T-cell (primary cell): ENCODE measurements at regions not wholly inside any gene's neighbourhood (a gene's known extent, or its start where the extent isn't known, plus 50 kb on each side); places are given as distances from the start of the nearest gene placed in this dataset.
"Not testable (repeated sequence)": the region's sequence is repeated elsewhere in the genome, so short reads cannot be mapped to it uniquely, and the experiment has no call there.

Experiments used
- ATAC-seq, 4 experiments: fragments of 200-7000 bp in 3 of 4; fragments of 150-1000 bp in 1 of 4; cut with Tn5 transposase; replicated peaks in 1 of 4; 1 replicate in 3 of 4; 2 replicates in 1 of 4; pipeline ENCODE4 v1.10.0; 2021; ENCODE audit warnings: moderate library complexity in 3 of 4, mild to moderate bottlenecking in 2 of 4, moderate number of reproducible peaks in 1 of 4
- CTCF ChIA-PET, 2 donors: fragments of 300-600 bp; sonication (Branson Sonifier 250); formaldehyde crosslinking; loops; one replicate each; lab custom pipeline; 2022; ENCODE audit warnings: antibody characterized with exemption in 2 of 2; lab: Charles Lee
- POLR2A ChIA-PET, 2 donors: fragments of 300-600 bp; sonication (Branson Sonifier 250); formaldehyde crosslinking; loops; one replicate each; lab custom pipeline; 2022; ENCODE audit warnings: antibody characterized with exemption in 2 of 2; lab: Charles Lee
- DNase-seq, 35 experiments: peaks; one replicate each; pipeline versions ENCODE4 v3.0.0 to v3.0.0-alpha.2; 2013 to 2023
- H3K27ac ChIP-seq: one replicate; pipeline ENCODE4 v1.5.1; 2013; ENCODE audit warnings: low read length
- H3K27me3 ChIP-seq, 2 experiments: replicated peaks in 1 of 2; 1 replicate in 1 of 2; 2 replicates in 1 of 2; pipeline versions ENCODE4 v1.6.1 to v1.7.0; 2013; ENCODE audit warnings: low read length in 1 of 2, mixed read lengths in 1 of 2; ENCODE audit not compliant: control insufficient read depth in 2 of 2, insufficient read depth in 2 of 2; ENCODE audit errors: extremely low read depth in 1 of 2
- H3K36me3 ChIP-seq, 2 donors: 1 replicate in 1 of 2; 2 replicates in 1 of 2; pipeline versions ENCODE4 v1.6.1 to v1.7.0; 2013; ENCODE audit warnings: low read length in 1 of 2; ENCODE audit not compliant: control insufficient read depth in 2 of 2, insufficient read depth in 1 of 2; ENCODE audit errors: extremely low read depth in 1 of 2
- H3K4me1 ChIP-seq, 2 experiments: 1 replicate in 1 of 2; 2 replicates in 1 of 2; pipeline versions ENCODE4 v1.6.1 to v1.7.0; 2013; ENCODE audit warnings: low read length in 2 of 2, mixed read lengths in 1 of 2; ENCODE audit not compliant: insufficient read depth in 2 of 2, control insufficient read depth in 1 of 2; ENCODE audit errors: extremely low read depth in 1 of 2
- H3K4me3 ChIP-seq, 2 donors: 1 replicate in 1 of 2; 2 replicates in 1 of 2; pipeline versions ENCODE4 v1.5.1 to v1.7.0; 2013; ENCODE audit warnings: mild to moderate bottlenecking in 2 of 2, low read length in 1 of 2, moderate library complexity in 1 of 2; ENCODE audit not compliant: control insufficient read depth in 1 of 2; ENCODE audit errors: extremely low read depth in 1 of 2
- H3K9me3 ChIP-seq: 2 replicates; pipeline ENCODE4 v1.7.0; 2013
- H3K27ac Mint-ChIP-seq, 2 donors: one replicate each; pipeline ENCODE4 v1.8.0; 2020 to 2021; ENCODE audit warnings: mild to moderate bottlenecking in 2 of 2, mixed read lengths in 2 of 2
- H3K27me3 Mint-ChIP-seq, 2 donors: one replicate each; pipeline ENCODE4 v1.8.0; 2021 to 2022; ENCODE audit warnings: mixed read lengths in 2 of 2
- H3K36me3 Mint-ChIP-seq: one replicate; pipeline ENCODE4 v1.8.0; 2021; ENCODE audit warnings: mixed read lengths
- H3K4me1 Mint-ChIP-seq, 3 donors: one replicate each; pipeline ENCODE4 v1.8.0; 2020 to 2022; ENCODE audit warnings: mixed read lengths in 3 of 3, mild to moderate bottlenecking in 1 of 3
- H3K4me3 Mint-ChIP-seq, 3 donors: one replicate each; pipeline ENCODE4 v1.8.0; 2020 to 2022; ENCODE audit warnings: mild to moderate bottlenecking in 3 of 3, mixed read lengths in 3 of 3, moderate library complexity in 3 of 3
- H3K9me3 Mint-ChIP-seq, 3 donors: one replicate each; pipeline ENCODE4 v1.8.0; 2020 to 2022; ENCODE audit warnings: mixed read lengths in 3 of 3
- WGBS: methylation state at CpG from one replicate; pipeline ENCODE4 v1.1.5; 2013; ENCODE audit warnings: missing lambda C conversion rate; ENCODE audit not compliant: insufficient coverage; 5-methylcytosine and 5-hydroxymethylcytosine counted together

- Mint-ChIP-seq H3K27ac (no peak overlapping the region), H3K36me3 (no peaks in the 10 kb centered on the region), H3K27me3 (no peaks in the 10 kb centered on the region), H3K4me3 (no peak overlapping the region), H3K4me1 (no peaks in the 10 kb centered on the region), H3K9me3 (peaks cover 0 to 9% (median 0%) of the 10 kb centered on the region in 3 donors)
- Histone ChIP-seq H3K4me3 (no peak overlapping the region), H3K27ac (no peak overlapping the region), H3K4me1 (no peaks in the 10 kb centered on the region), H3K9me3 (no peaks in the 10 kb centered on the region), H3K36me3 (no peaks in the 10 kb centered on the region), H3K27me3 (no peaks in the 10 kb centered on the region)
- WGBS = 57% methylated on average over 1 of the region's 1 CpG
- ATAC-seq = no peak
- no peak for DNase-seq
- ChIA-PET POLR2A (no interaction called here), CTCF (no interaction called here)
Measured at GRCh38 chr12:126963825-126964224, 1303.1 kb upstream of the TMEM132C start.

GRCh38 chr12:126966498-126966897 is 1300.5 kb upstream of the TMEM132C start:
- Histone ChIP-seq H3K4me3 (no peak overlapping the region), H3K9me3 (no peaks in the 10 kb centered on the region), H3K36me3 (no peaks in the 10 kb centered on the region), H3K27ac (no peak overlapping the region), H3K4me1 (no peaks in the 10 kb centered on the region), H3K27me3 (no peaks in the 10 kb centered on the region)
- no peaks in the 10 kb centered on the region for H3K4me1 Mint-ChIP-seq
- H3K27me3 Mint-ChIP-seq = no peaks in the 10 kb centered on the region
- ChIA-PET POLR2A (no interaction called here), CTCF (no interaction called here)
- H3K9me3 Mint-ChIP-seq = peaks cover 0 to 6% (median 0%) of the 10 kb centered on the region in 3 donors
- H3K36me3 Mint-ChIP-seq = no peaks in the 10 kb centered on the region
- no peak overlapping the region for H3K27ac Mint-ChIP-seq
- H3K4me3 Mint-ChIP-seq = no peak overlapping the region
- no peak for ATAC-seq
- no CpG with 5 or more reads among the region's 3 CpGs for WGBS
- DNase-seq = no peak

- H3K27ac Mint-ChIP-seq = no peak overlapping the region
- H3K36me3 Mint-ChIP-seq = no peaks in the 10 kb centered on the region
- H3K27ac ChIP-seq = no peak overlapping the region
- 76% methylated on average over 3 of the region's 5 CpGs for WGBS
- ATAC-seq (no peak), DNase-seq (no peak)
- ChIA-PET POLR2A (no interaction called here), CTCF (no interaction called here)
- peaks cover 0 to 6% (median 0%) of the 10 kb centered on the region in 3 donors for H3K9me3 Mint-ChIP-seq
- H3K4me1 Mint-ChIP-seq = no peaks in the 10 kb centered on the region
- no peaks in the 10 kb centered on the region for H3K27me3 Mint-ChIP-seq
- no peaks in the 10 kb centered on the region for H3K9me3 ChIP-seq
- no peak overlapping the region for H3K4me3 Mint-ChIP-seq
- no peaks in the 10 kb centered on the region for H3K4me1 ChIP-seq
- H3K27me3 ChIP-seq = no peaks in the 10 kb centered on the region
- H3K4me3 ChIP-seq = no peak overlapping the region
- H3K36me3 ChIP-seq = no peaks in the 10 kb centered on the region
Measured at GRCh38 chr12:126967152-126967551, 1299.8 kb upstream of the TMEM132C start.

GRCh38 chr12:126974779-126975178 is 1292.2 kb upstream of the TMEM132C start:
- Histone ChIP-seq H3K36me3 (no peaks in the 10 kb centered on the region), H3K4me3 (no peak overlapping the region), H3K4me1 (no peaks in the 10 kb centered on the region), H3K9me3 (no peaks in the 10 kb centered on the region), H3K27me3 (peaks cover 0 to 3% of the 10 kb centered on the region in 2 experiments), H3K27ac (no peak overlapping the region)
- Mint-ChIP-seq H3K4me3 (no peak overlapping the region), H3K27me3 (no peaks in the 10 kb centered on the region), H3K36me3 (no peaks in the 10 kb centered on the region), H3K9me3 (no peaks in the 10 kb centered on the region), H3K4me1 (no peaks in the 10 kb centered on the region), H3K27ac (no peak overlapping the region)
- no peak for DNase-seq
- 68% methylated on average over 3 of the region's 3 CpGs for WGBS
- POLR2A ChIA-PET = no interaction called here
- no peak for ATAC-seq
- CTCF ChIA-PET = no interaction called here

GRCh38 chr12:126976579-126976978 is 1290.4 kb upstream of the TMEM132C start:
- no peak overlapping the region for H3K4me3 Mint-ChIP-seq
- no peaks in the 10 kb centered on the region for H3K27me3 Mint-ChIP-seq
- Histone ChIP-seq H3K27ac (no peak overlapping the region), H3K9me3 (no peaks in the 10 kb centered on the region), H3K27me3 (peaks cover 0 to 3% of the 10 kb centered on the region in 2 experiments), H3K4me3 (no peak overlapping the region), H3K4me1 (no peaks in the 10 kb centered on the region), H3K36me3 (no peaks in the 10 kb centered on the region)
- no peaks in the 10 kb centered on the region for H3K4me1 Mint-ChIP-seq
- ChIA-PET CTCF (no interaction called here), POLR2A (no interaction called here)
- no peaks in the 10 kb centered on the region for H3K36me3 Mint-ChIP-seq
- DNase-seq = no peak
- H3K27ac Mint-ChIP-seq = no peak overlapping the region
- no CpG with 5 or more reads among the region's 6 CpGs for WGBS
- ATAC-seq = no peak
- peaks cover 0 to 3% (median 0%) of the 10 kb centered on the region in 3 donors for H3K9me3 Mint-ChIP-seq

GRCh38 chr12:126979564-126979963 is 1287.4 kb upstream of the TMEM132C start:
- H3K27ac Mint-ChIP-seq, H3K36me3 ChIP-seq, H3K36me3 Mint-ChIP-seq, H3K4me1 ChIP-seq, CTCF ChIA-PET, H3K27me3 ChIP-seq, H3K4me3 ChIP-seq, H3K4me1 Mint-ChIP-seq, POLR2A ChIA-PET, ATAC-seq, H3K4me3 Mint-ChIP-seq, H3K9me3 ChIP-seq, H3K27ac ChIP-seq, DNase-seq, H3K27me3 Mint-ChIP-seq: not testable (repeated sequence)
- H3K9me3 Mint-ChIP-seq = peaks cover 3 to 14% (median 11%) of the 10 kb centered on the region in 3 donors
- no CpG with 5 or more reads among the region's 2 CpGs for WGBS

GRCh38 chr12:126982707-126983106 is 1284.3 kb upstream of the TMEM132C start:
- Histone ChIP-seq H3K4me3 (no peak overlapping the region), H3K9me3 (no peaks in the 10 kb centered on the region), H3K27me3 (peaks cover 0 to 3% of the 10 kb centered on the region in 2 experiments), H3K27ac (no peak overlapping the region), H3K36me3 (no peaks in the 10 kb centered on the region), H3K4me1 (no peaks in the 10 kb centered on the region)
- Mint-ChIP-seq H3K4me3 (no peak overlapping the region), H3K9me3 (peaks cover 11 to 18% (median 14%) of the 10 kb centered on the region in 3 donors), H3K27ac (no peak overlapping the region), H3K36me3 (no peaks in the 10 kb centered on the region), H3K27me3 (no peaks in the 10 kb centered on the region), H3K4me1 (no peaks in the 10 kb centered on the region)
- no peak for ATAC-seq
- ChIA-PET POLR2A (no interaction called here), CTCF (no interaction called here)
- no CpG with 5 or more reads among the region's 1 CpG for WGBS
- no peak for DNase-seq
